ENCODE measurements at regions not wholly inside any gene's neighbourhood (a gene's known extent, or its start where the extent isn't known, plus 50 kb on each side); places are given as distances from the start of the nearest gene placed in this dataset.

GRCh38 chr14:71600309-71600708 lies 331.9 kb upstream of the RGS6 start:
- TF ChIP-seq CTCF (conservative IDR thresholded peaks at IDR 0.05; ENCODE audit: low read length) (no peak), EZH2phosphoT487 (IDR thresholded peaks at IDR 0.05; ENCODE audit: borderline replicate concordance) (no peak)

Data from Loucy (cell line).